Vagina (tissue), 2 donors: ENCODE measurements at regions not wholly inside any gene's neighbourhood (a gene's known extent, or its start where the extent isn't known, plus 50 kb on each side); places are given as distances from the start of the nearest gene placed in this dataset.

Source experiments
- CTCF ChIP-seq, 3 experiments: fragments of 450-650 bp in 2 of 3; fragments of 200-600 bp in 1 of 3; sonication (generic) in 1 of 3; IDR thresholded peaks; one replicate each; pipeline ENCODE4 v1.5.1; 2017 to 2019; ENCODE audit warnings: antibody characterized with exemption in 3 of 3, mild to moderate bottlenecking in 2 of 3, moderate library complexity in 2 of 3
- POLR2A ChIP-seq, 2 donors: fragments of 450-650 bp; IDR thresholded peaks; one replicate each; pipeline ENCODE4 v1.6.1; 2017; ENCODE audit warnings: antibody characterized with exemption in 2 of 2, mild to moderate bottlenecking in 2 of 2, moderate library complexity in 2 of 2

DNA sequence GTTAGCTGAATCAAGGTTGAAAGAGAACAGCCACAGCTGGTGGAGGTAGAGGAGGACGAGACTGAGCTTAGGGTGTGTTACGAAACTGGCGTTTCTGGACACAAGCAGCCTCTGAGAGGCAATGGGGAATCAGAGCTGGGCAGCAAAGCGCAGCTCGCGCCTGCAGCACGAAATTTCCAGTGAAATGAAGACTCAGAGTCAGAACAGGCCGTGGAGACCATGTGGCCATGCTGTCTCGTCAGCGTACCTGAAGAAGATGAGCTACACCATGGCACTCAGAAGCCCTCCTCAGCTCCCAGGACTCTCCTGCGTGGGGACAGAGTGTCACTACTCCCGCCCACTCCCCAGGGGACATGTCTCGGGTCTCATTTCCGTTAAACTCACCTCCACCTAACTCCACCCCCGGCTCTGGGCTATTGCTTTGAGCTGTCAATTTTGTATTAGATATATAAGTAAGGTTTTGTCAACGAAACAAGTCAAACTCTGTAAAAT is 256.9 kb downstream of the ERMARD start:
- TF ChIP-seq CTCF (IDR thresholded peaks at IDR 0.05) (no peak), POLR2A (IDR thresholded peaks at IDR 0.05) (no peak)
